Endothelial cell of umbilical vein (primary cell): ENCODE measurements at regions not wholly inside any gene's neighbourhood (a gene's known extent, or its start where the extent isn't known, plus 50 kb on each side); places are given as distances from the start of the nearest gene placed in this dataset.

Experiments used
- BruUV-seq: library from RNA; stranded (reverse); fragments of 400-500 nt; replicated peaks from 2 replicates; lab custom pipeline; 2021; lab: Mats Ljungman, UMichigan
- CTCF ChIA-PET: fragments of 300-600, 350-600 bp; sonication (Branson Sonifier 250); formaldehyde crosslinking; loops from one replicate; lab custom pipeline; 2021; ENCODE audit warnings: antibody characterized with exemption, inconsistent platforms; lab: Charles Lee
- POLR2A ChIA-PET: fragments of 300-600, 350-600 bp; sonication (Branson Sonifier 250); formaldehyde crosslinking; loops from one replicate; lab custom pipeline; 2021; ENCODE audit warnings: antibody characterized with exemption, inconsistent platforms; lab: Charles Lee
- DNase-seq: peaks from one replicate; pipeline ENCODE4 v3.0.0-alpha.2; 2011; ENCODE audit warnings: low read depth, low spot score
- FAIRE-seq: peaks from 2 replicates; lab custom pipeline; 2011; peaks lifted over from hg19 to GRCh38; lab: Jason Lieb, UNC
- H2AFZ ChIP-seq: 2 replicates; pipeline ENCODE4 v1.6.0; 2012; ENCODE audit warnings: low read depth, low read length, control low read depth, inconsistent platforms
- H3K27ac ChIP-seq: 2 replicates; pipeline ENCODE4 v1.5.1; 2011; ENCODE audit warnings: low read depth, mild to moderate bottlenecking, control low read depth, low read length, moderate library complexity; ENCODE audit not compliant: insufficient read depth
- H3K27me3 ChIP-seq, 2 experiments: 2 replicates each; pipeline versions ENCODE4 v1.6.0 to v1.6.1; 2011; ENCODE audit warnings: low read length in 2 of 2, mixed read lengths in 1 of 2; ENCODE audit not compliant: control insufficient read depth in 2 of 2, insufficient read depth in 2 of 2
- H3K36me3 ChIP-seq, 2 experiments: 2 replicates in 1 of 2; 3 replicates in 1 of 2; pipeline ENCODE4 v1.5.1; 2011; ENCODE audit warnings: low read length in 2 of 2, mild to moderate bottlenecking in 1 of 2, moderate library complexity in 1 of 2; ENCODE audit not compliant: control insufficient read depth in 2 of 2, insufficient read depth in 2 of 2; ENCODE audit errors: extremely low read depth in 1 of 2
- H3K4me1 ChIP-seq: 3 replicates; pipeline ENCODE4 v1.5.1; 2011; ENCODE audit warnings: mild to moderate bottlenecking, low read length; ENCODE audit not compliant: control insufficient read depth, insufficient read depth; ENCODE audit errors: extremely low read depth
- H3K4me2 ChIP-seq: 2 replicates; pipeline ENCODE4 v1.6.1; 2011; ENCODE audit warnings: low read length, control low read depth, mixed read lengths; ENCODE audit not compliant: insufficient read depth
- H3K4me3 ChIP-seq, 3 experiments: fragments of 200-600 bp in 1 of 3; sonication (generic), shearing (Covaris generic) in 1 of 3; replicated peaks in 1 of 3; 2 replicates each; pipeline ENCODE4 v1.5.1; 2011 to 2016; ENCODE audit warnings: control low read depth in 3 of 3, low read length in 3 of 3, mild to moderate bottlenecking in 2 of 3, inconsistent platforms in 1 of 3, low read depth in 1 of 3, moderate library complexity in 1 of 3; ENCODE audit not compliant: insufficient read depth in 1 of 3
- H3K79me2 ChIP-seq: 2 replicates; pipeline ENCODE4 v1.6.0; 2012; ENCODE audit warnings: low read length, inconsistent platforms; ENCODE audit not compliant: control insufficient read depth, insufficient read depth
- H3K9ac ChIP-seq: replicated peaks from 2 replicates; pipeline ENCODE3; 2011; ENCODE audit warnings: low read length, control low read depth; ENCODE audit not compliant: insufficient read depth; ENCODE audit errors: extremely low read depth
- H3K9me1 ChIP-seq: replicated peaks from 3 replicates; pipeline ENCODE4 v1.6.0; 2011; ENCODE audit warnings: mild to moderate bottlenecking, low read length; ENCODE audit not compliant: control insufficient read depth, insufficient read depth; ENCODE audit errors: extremely low read depth
- H3K9me3 ChIP-seq: replicated peaks from 2 replicates; pipeline ENCODE4 v1.5.1; 2012; ENCODE audit warnings: low read length, inconsistent platforms; ENCODE audit not compliant: control insufficient read depth, insufficient read depth
- H4K20me1 ChIP-seq: replicated peaks from 2 replicates; pipeline ENCODE3; 2011; ENCODE audit warnings: mild to moderate bottlenecking, low read length; ENCODE audit not compliant: control insufficient read depth, insufficient read depth; ENCODE audit errors: extremely low read depth
- CTCF ChIP-seq, 2 donors: IDR thresholded peaks; 1 replicate in 1 of 2; 2 replicates in 1 of 2; pipeline ENCODE4 v1.5.1; 2011; ENCODE audit warnings: low read length in 2 of 2, mild to moderate bottlenecking in 2 of 2, moderate library complexity in 2 of 2, control low read depth in 1 of 2, inconsistent platforms in 1 of 2, low read depth in 1 of 2; ENCODE audit not compliant: insufficient read depth in 1 of 2; ENCODE audit errors: extremely low read depth in 1 of 2
- FOS ChIP-seq: IDR thresholded peaks from 2 replicates; pipeline ENCODE4 v1.6.1; 2011; ENCODE audit warnings: mild to moderate bottlenecking, low read length, moderate library complexity, borderline replicate concordance; ENCODE audit not compliant: insufficient read depth
- JUN ChIP-seq: IDR thresholded peaks from 2 replicates; pipeline ENCODE4 v1.6.1; 2011; ENCODE audit warnings: borderline replicate concordance, low read depth; ENCODE audit not compliant: insufficient read length, insufficient read depth
- MAX ChIP-seq: IDR thresholded peaks from 2 replicates; pipeline ENCODE4 v1.6.1; 2011; ENCODE audit not compliant: insufficient read depth, insufficient read length
- MYC ChIP-seq: IDR thresholded peaks from one replicate; pipeline ENCODE4 v1.6.1; 2011; ENCODE audit warnings: mild to moderate bottlenecking, low read depth, low read length
- POLR2A ChIP-seq: IDR thresholded peaks from 2 replicates; pipeline ENCODE4 v1.6.1; 2012; ENCODE audit warnings: low read depth, mild to moderate bottlenecking, control low read depth, low read length
- dilution Hi-C: fragments of 300-500 bp; cut with MboI; formaldehyde crosslinking; loops from one replicate; pipeline ENCODE4 v1.15.0; 2019; ENCODE audit warnings: low sequenced_read_pairs; ENCODE audit not compliant: extremely low pct_ligation_motif_present
- intact Hi-C: fragments of 100-400 bp; cut with micrococcal nuclease; formaldehyde crosslinking; loops from one replicate; pipeline ENCODE4 v1.10.0; 2022

- ChIA-PET POLR2A (no interaction called here), CTCF (no interaction called here)
- H3K9ac ChIP-seq = no peak overlapping the region
- TF ChIP-seq MYC = no peak
- no peak for TF ChIP-seq MAX
- TF ChIP-seq FOS = no peak
- TF ChIP-seq POLR2A = no peak
- no peak for TF ChIP-seq CTCF (IDR thresholded peaks at IDR 0.05; ENCODE audit: extremely low read depth in 1 of 2, insufficient read depth in 1 of 2, low read depth in 1 of 2, low read length in 2 of 2)
- no peak overlapping the region for H3K4me2 ChIP-seq
- DNase-seq (no peak), FAIRE-seq (no peak)
- no peaks in the 10 kb centered on the region for H3K4me1 ChIP-seq
- no peaks in the 10 kb centered on the region for H3K27me3 ChIP-seq
- intact Hi-C loops = no loop called here
- H4K20me1 ChIP-seq = no peaks in the 10 kb centered on the region
- no peak overlapping the region for H2AFZ ChIP-seq
- no peak overlapping the region for H3K27ac ChIP-seq
- no peaks in the 10 kb centered on the region for H3K9me3 ChIP-seq
- H3K36me3 ChIP-seq = no peaks in the 10 kb centered on the region
- dilution Hi-C loops = no loop called here
- no peak overlapping the region for H3K4me3 ChIP-seq
- no TSS peak for BruUV-seq
- H3K79me2 ChIP-seq = no peaks in the 10 kb centered on the region
- H3K9me1 ChIP-seq = no peaks in the 10 kb centered on the region
These were observed 198.0 kb upstream of the EGFLAM start for GRCh38 chr5:38060354-38060753.

- H3K4me3 ChIP-seq = no peak overlapping the region
- H3K9me3 ChIP-seq = no peaks in the 10 kb centered on the region
- no peaks in the 10 kb centered on the region for H3K9me1 ChIP-seq
- intact Hi-C loops (no loop called here), dilution Hi-C loops (no loop called here)
- no peaks in the 10 kb centered on the region for H3K79me2 ChIP-seq
- no peaks in the 10 kb centered on the region for H4K20me1 ChIP-seq
- no TSS peak for BruUV-seq
- no peak overlapping the region for H3K4me2 ChIP-seq
- ChIA-PET CTCF (no interaction called here), POLR2A (no interaction called here)
- H3K27me3 ChIP-seq = no peaks in the 10 kb centered on the region
- no peak for TF ChIP-seq CTCF (IDR thresholded peaks at IDR 0.05; ENCODE audit: extremely low read depth in 1 of 2, insufficient read depth in 1 of 2, low read depth in 1 of 2, low read length in 2 of 2)
- TF ChIP-seq JUN = no peak
- H3K27ac ChIP-seq = no peak overlapping the region
- H2AFZ ChIP-seq = no peak overlapping the region
- no peaks in the 10 kb centered on the region for H3K36me3 ChIP-seq
- FAIRE-seq (no peak), DNase-seq (no peak)
- no peak overlapping the region for H3K9ac ChIP-seq
- H3K4me1 ChIP-seq = no peaks in the 10 kb centered on the region
These were observed 198.5 kb upstream of the EGFLAM start for GRCh38 chr5:38059876-38060275.
